HCT116 (cell line): ENCODE measurements at regions not wholly inside any gene's neighbourhood (a gene's known extent, or its start where the extent isn't known, plus 50 kb on each side); places are given as distances from the start of the nearest gene placed in this dataset.

Source experiments
- ELF1 ChIP-seq: IDR thresholded peaks from 2 replicates; pipeline ENCODE4 v1.6.1; 2012; ENCODE audit warnings: low read depth, borderline replicate concordance
- POLR2A ChIP-seq: IDR thresholded peaks from 2 replicates; pipeline ENCODE4 v1.7.0; 2011; ENCODE audit warnings: borderline replicate concordance; ENCODE audit not compliant: insufficient read depth, insufficient read length; ENCODE audit errors: extremely low read depth

- TF ChIP-seq ELF1 = no peak
- no peak for TF ChIP-seq POLR2A
These were observed 312.4 kb upstream of the TCF4 start for GRCh38 chr18:55900380-55900779.
